ENCODE measurements at regions not wholly inside any gene's neighbourhood (a gene's known extent, or its start where the extent isn't known, plus 50 kb on each side); places are given as distances from the start of the nearest gene placed in this dataset.
A peak's percentile ranks its signal among the peaks of the same experiment; 100 is the strongest.

DNA sequence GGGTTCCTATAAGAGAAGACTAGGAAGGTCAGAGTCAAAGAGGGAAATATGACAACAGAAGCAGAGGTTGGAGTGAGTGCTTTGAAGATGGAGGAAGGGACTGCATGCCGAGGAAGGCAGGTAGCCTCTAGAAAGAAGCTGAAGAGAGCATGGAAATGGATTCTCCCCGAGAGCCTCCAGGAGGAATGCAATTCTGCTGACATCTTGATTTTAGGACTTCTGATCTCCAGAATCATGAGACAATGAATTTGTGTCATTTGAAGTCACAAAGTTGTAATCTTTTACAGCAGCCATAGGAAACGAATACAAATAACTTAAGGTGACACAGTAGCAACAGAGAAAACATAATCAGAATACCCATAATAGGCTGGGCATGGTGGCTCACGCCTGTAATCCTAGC lies 69.2 kb upstream of the UBAC2 start:
- DNase-seq (ENCODE audit: low spot score) (no peak), ATAC-seq (no peak), FAIRE-seq (no peak)
- no peak overlapping the region for H2AFZ ChIP-seq (ENCODE audit: low read length)
- in situ Hi-C loops (cut with HindIII; ENCODE audit: extremely low pct_ligation_motif_present, low pct_unique_long_range_greater_than_20kb): no loop called here
- H3K9me3 ChIP-seq (ENCODE audit: low read length): no peaks in the 10 kb centered on the region
- H3K27ac ChIP-seq (ENCODE audit: extremely low read length, insufficient read depth, low read length): no peak overlapping the region
- H3K4me3 ChIP-seq (replicated peaks in 1 of 3; ENCODE audit: insufficient read depth in 1 of 3, low read depth in 2 of 3, low read length in 3 of 3): no peak overlapping the region
- peak; percentile 54 for TF ChIP-seq MAFF (IDR thresholded peaks at IDR 0.05; ENCODE audit: low read depth, low read length)
- peak; percentile 41 to 71; a peak in 3 of 4 replicates for TF ChIP-seq MAFK (conservative IDR thresholded peaks at IDR 0.05 in 1 of 2, IDR thresholded peaks at IDR 0.05 in 1 of 2; ENCODE audit: low read length in 2 of 2)
- TF ChIP-seq BHLHE40 (IDR thresholded peaks at IDR 0.05; ENCODE audit: low read length): no peak
- H3K79me2 ChIP-seq (ENCODE audit: insufficient read depth, low read length): no peaks in the 10 kb centered on the region
- H3K36me3 ChIP-seq (replicated peaks in 1 of 2; ENCODE audit: control insufficient read depth in 1 of 2, insufficient read depth in 2 of 2, low read length in 2 of 2): no peaks in the 10 kb centered on the region
- intact Hi-C loops (cut with micrococcal nuclease; ENCODE audit: unreplicated experiment): no loop called here
- CTCF ChIA-PET (ENCODE audit: low intra/inter-chr PET ratio, low total read pairs): no interaction called here
- H3K9ac ChIP-seq (ENCODE audit: insufficient read depth, low read depth, low read length): no peak overlapping the region
- peaks cover 0 to 7% of the 10 kb centered on the region in 2 experiments; a peak in 3 of 5 replicates for H3K27me3 ChIP-seq (ENCODE audit: control insufficient read depth in 1 of 2, insufficient read depth in 2 of 2, low read length in 2 of 2)
- no TSS peak for BruUV-seq (replicated peaks)
- no peaks in the 10 kb centered on the region for H4K20me1 ChIP-seq (ENCODE audit: insufficient read depth, low read length)
- POLR2A ChIA-PET: no interaction called here
- H3K4me2 ChIP-seq (ENCODE audit: low read depth, low read length): no peak overlapping the region
- WGBS (ENCODE audit: low lambda C conversion rate): 13% methylated on average over 4 of the region's 4 CpGs
- no peaks in the 10 kb centered on the region for H3K4me1 ChIP-seq (ENCODE audit: insufficient read depth, low read length)

DNA sequence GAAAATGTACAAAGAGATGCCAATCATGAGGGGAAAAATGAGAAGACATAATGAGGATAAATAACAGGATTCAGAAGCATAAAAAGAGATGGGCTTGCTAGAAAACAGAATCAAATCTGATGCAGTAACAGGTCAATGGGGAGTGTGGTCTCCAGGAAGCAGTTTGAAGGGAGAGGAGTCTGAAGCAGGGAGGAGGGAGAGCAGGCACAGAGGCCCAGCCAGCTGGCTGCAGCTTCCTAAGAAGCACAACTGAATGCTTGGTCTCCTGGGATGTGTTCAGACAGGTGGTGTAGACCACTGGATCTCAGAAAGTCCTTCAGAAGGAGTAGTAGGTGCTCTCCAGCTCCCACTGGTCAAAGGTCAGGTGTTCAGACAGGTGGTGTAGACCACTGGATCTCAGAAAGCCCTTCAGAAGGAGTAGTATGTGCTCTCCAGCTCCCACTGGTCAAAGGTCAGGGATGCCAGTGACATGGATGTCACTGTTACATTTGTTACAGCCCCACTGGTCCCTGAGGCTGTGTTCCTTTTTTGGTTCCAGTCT lies 68.3 kb upstream of the UBAC2 start:
- H3K9ac ChIP-seq (ENCODE audit: insufficient read depth, low read depth, low read length): no peak overlapping the region
- no peak for ATAC-seq
- no TSS peak for BruUV-seq (replicated peaks)
- DNase-seq (ENCODE audit: low spot score): no peak
- H3K4me3 ChIP-seq (replicated peaks in 1 of 3; ENCODE audit: insufficient read depth in 1 of 3, low read depth in 2 of 3, low read length in 3 of 3): no peak overlapping the region
- H3K79me2 ChIP-seq (ENCODE audit: insufficient read depth, low read length): no peaks in the 10 kb centered on the region
- intact Hi-C loops (cut with micrococcal nuclease; ENCODE audit: unreplicated experiment): no loop called here
- H3K9me3 ChIP-seq (ENCODE audit: low read length): no peaks in the 10 kb centered on the region
- H2AFZ ChIP-seq (ENCODE audit: low read length): no peak overlapping the region
- ChIA-PET POLR2A (no interaction called here), CTCF (ENCODE audit: low intra/inter-chr PET ratio, low total read pairs) (no interaction called here)
- no peak for FAIRE-seq
- no peak for TF ChIP-seq ZSCAN31 (CRISPR knock-in tag; IDR thresholded peaks at IDR 0.05; ENCODE audit: low read depth)
- TF ChIP-seq ZNF263 (CRISPR knock-in tag; IDR thresholded peaks at IDR 0.05): 0 out of 2 replicates have a peak, but pooled peaks have one; percentile 59
- no peak for TF ChIP-seq SOX13 (IDR thresholded peaks at IDR 0.05)
- TF ChIP-seq SOX13 (CRISPR knock-in tag; conservative IDR thresholded peaks at IDR 0.05 in 1 of 2, IDR thresholded peaks at IDR 0.05 in 1 of 2): no peak
- no peaks in the 10 kb centered on the region for H4K20me1 ChIP-seq (ENCODE audit: insufficient read depth, low read length)
- in situ Hi-C loops (cut with HindIII; ENCODE audit: extremely low pct_ligation_motif_present, low pct_unique_long_range_greater_than_20kb): no loop called here
- H3K36me3 ChIP-seq (replicated peaks in 1 of 2; ENCODE audit: control insufficient read depth in 1 of 2, insufficient read depth in 2 of 2, low read length in 2 of 2): no peaks in the 10 kb centered on the region
- H3K4me2 ChIP-seq (ENCODE audit: low read depth, low read length): no peak overlapping the region
- no peak overlapping the region for H3K27ac ChIP-seq (ENCODE audit: extremely low read length, insufficient read depth, low read length)
- peaks cover 0 to 7% of the 10 kb centered on the region in 2 experiments; a peak in 3 of 5 replicates for H3K27me3 ChIP-seq (ENCODE audit: control insufficient read depth in 1 of 2, insufficient read depth in 2 of 2, low read length in 2 of 2)
- no peaks in the 10 kb centered on the region for H3K4me1 ChIP-seq (ENCODE audit: insufficient read depth, low read length)

Data from HepG2 (cell line).